ENCODE measurements at regions not wholly inside any gene's neighbourhood (a gene's known extent, or its start where the extent isn't known, plus 50 kb on each side); places are given as distances from the start of the nearest gene placed in this dataset.
"Not testable (repeated sequence)": the region's sequence is repeated elsewhere in the genome, so short reads cannot be mapped to it uniquely, and the experiment has no call there.

GRCh38 chr10:3634646-3635045, 150.4 kb downstream of the KLF6 start:
- not testable (repeated sequence) for TF ChIP-seq CTCF (conservative IDR thresholded peaks at IDR 0.05; ENCODE audit: low read depth, low read length); EZH2 (IDR thresholded peaks at IDR 0.05; ENCODE audit: borderline replicate concordance, low read depth, low read length, poor library complexity, severe bottlenecking)

All from A673 (cell line).